HEK293 (cell line): ENCODE measurements at regions not wholly inside any gene's neighbourhood (a gene's known extent, or its start where the extent isn't known, plus 50 kb on each side); places are given as distances from the start of the nearest gene placed in this dataset.

Experiments
- CTCF ChIA-PET: fragments of 350-600 bp; formaldehyde crosslinking; extraction: SDS; loops from one replicate; lab custom pipeline; 2021; ENCODE audit warnings: antibody characterized with exemption; lab: Yijun Ruan, JAX
- POLR2A ChIA-PET: fragments of 300-600 bp; formaldehyde crosslinking; extraction: SDS; loops from one replicate; lab custom pipeline; 2020; ENCODE audit warnings: antibody characterized with exemption, inconsistent platforms; lab: Yijun Ruan, JAX
- H3K27ac ChIP-seq: fragments of 200-500 bp; sonication (Bioruptor generic); 2 replicates; pipeline ENCODE4 v1.5.1; 2014; ENCODE audit warnings: low read depth, low read length, control low read depth, inconsistent platforms; ENCODE audit errors: extremely low read depth
- H3K36me3 ChIP-seq, 2 experiments: fragments of 200-500 bp in 1 of 2; sonication (Bioruptor generic) in 1 of 2; 1 replicate in 1 of 2; 2 replicates in 1 of 2; pipeline ENCODE4 v1.5.1; 2014 to 2017; ENCODE audit warnings: inconsistent platforms in 2 of 2, low read length in 2 of 2; ENCODE audit not compliant: control insufficient read depth in 2 of 2, insufficient read depth in 1 of 2
- H3K4me1 ChIP-seq: fragments of 200-500 bp; sonication (Bioruptor generic); 2 replicates; pipeline ENCODE4 v1.5.1; 2014; ENCODE audit warnings: mild to moderate bottlenecking, low read length, inconsistent platforms; ENCODE audit not compliant: control insufficient read depth, insufficient read depth
- H3K4me3 ChIP-seq: 2 replicates; pipeline ENCODE4 v1.5.1; 2011; ENCODE audit warnings: low read depth, mild to moderate bottlenecking, control low read depth, low read length, moderate library complexity
- H3K9me3 ChIP-seq: fragments of 200-500 bp; sonication (Bioruptor generic); 2 replicates; pipeline ENCODE4 v1.5.1; 2014; ENCODE audit warnings: low read depth, low read length, inconsistent platforms; ENCODE audit not compliant: control insufficient read depth, insufficient read depth
- BCL11A ChIP-seq: fragments of 450-650 bp; formaldehyde crosslinking; IDR thresholded peaks from 2 replicates; pipeline ENCODE4 v1.5.1; 2016; ENCODE audit warnings: low read depth, missing biosample characterization, missing genetic modification characterization
- MZF1 ChIP-seq: fragments of 450-650 bp; formaldehyde crosslinking; IDR thresholded peaks from 2 replicates; pipeline ENCODE4 v1.5.1; 2017; ENCODE audit warnings: missing biosample characterization, missing genetic modification characterization, borderline replicate concordance
- SP7 ChIP-seq: fragments of 450-650 bp; formaldehyde crosslinking; IDR thresholded peaks from 2 replicates; pipeline ENCODE4 v1.5.1; 2016; ENCODE audit warnings: missing biosample characterization, missing genetic modification characterization
- TRIM28 ChIP-seq: IDR thresholded peaks from 2 replicates; pipeline ENCODE4 v1.6.1; 2011; ENCODE audit warnings: low read length, control low read depth, borderline replicate concordance
- ZBTB17 ChIP-seq: fragments of 450-650 bp; formaldehyde crosslinking; IDR thresholded peaks from 2 replicates; pipeline ENCODE4 v1.5.1; 2016; ENCODE audit warnings: missing biosample characterization, missing genetic modification characterization
- ZIC2 ChIP-seq: fragments of 450-650 bp; formaldehyde crosslinking; IDR thresholded peaks from 2 replicates; pipeline ENCODE4 v1.5.1; 2016; ENCODE audit warnings: missing biosample characterization, missing genetic modification characterization
- ZNF10 ChIP-seq: fragments of 450-650 bp; formaldehyde crosslinking; IDR thresholded peaks from 2 replicates; pipeline ENCODE4 v1.5.1; 2017; ENCODE audit warnings: missing biosample characterization, missing genetic modification characterization
- ZNF140 ChIP-seq: fragments of 450-650 bp; formaldehyde crosslinking; IDR thresholded peaks from 2 replicates; pipeline ENCODE4 v1.5.1; 2016; ENCODE audit warnings: missing biosample characterization, missing genetic modification characterization
- ZNF202 ChIP-seq: fragments of 450-650 bp; formaldehyde crosslinking; IDR thresholded peaks from 2 replicates; pipeline ENCODE4 v1.5.1; 2016; ENCODE audit warnings: missing biosample characterization, missing genetic modification characterization, borderline replicate concordance
- ZNF335 ChIP-seq: fragments of 450-650 bp; formaldehyde crosslinking; conservative IDR thresholded peaks from 2 replicates; pipeline ENCODE4 v1.5.1; 2016; ENCODE audit warnings: missing biosample characterization, missing genetic modification characterization
- ZNF416 ChIP-seq: fragments of 450-650 bp; formaldehyde crosslinking; IDR thresholded peaks from 2 replicates; pipeline ENCODE4 v1.5.1; 2016; ENCODE audit warnings: missing biosample characterization, missing genetic modification characterization
- ZNF514 ChIP-seq: fragments of 450-650 bp; formaldehyde crosslinking; IDR thresholded peaks from 2 replicates; pipeline ENCODE4 v1.5.1; 2016; ENCODE audit warnings: missing biosample characterization, missing genetic modification characterization
- ZNF529 ChIP-seq: fragments of 450-650 bp; formaldehyde crosslinking; IDR thresholded peaks from 2 replicates; pipeline ENCODE4 v1.5.1; 2017; ENCODE audit warnings: missing genetic modification characterization, missing biosample characterization; ENCODE audit not compliant: insufficient replicate concordance
- ZNF549 ChIP-seq: fragments of 450-650 bp; IDR thresholded peaks from 2 replicates; pipeline ENCODE4 v1.5.1; 2018; ENCODE audit warnings: missing biosample characterization, missing genetic modification characterization, mild to moderate bottlenecking, inconsistent platforms, moderate library complexity
- ZNF629 ChIP-seq: fragments of 450-650 bp; formaldehyde crosslinking; IDR thresholded peaks from 2 replicates; pipeline ENCODE4 v1.5.1; 2017; ENCODE audit warnings: missing biosample characterization, missing genetic modification characterization
- ZNF654 ChIP-seq: fragments of 450-650 bp; formaldehyde crosslinking; IDR thresholded peaks from 2 replicates; pipeline ENCODE4 v1.5.1; 2016; ENCODE audit warnings: low read depth, missing biosample characterization, missing genetic modification characterization
- ZNF677 ChIP-seq: fragments of 450-650 bp; IDR thresholded peaks from 2 replicates; pipeline ENCODE4 v1.5.0; 2018; ENCODE audit warnings: missing biosample characterization, mild to moderate bottlenecking, missing genetic modification characterization, moderate library complexity
- TF ChIP-seq, protein P1 (sequence below): IDR thresholded peaks from 2 replicates; pipeline ENCODE4 v1.6.1; 2011; ENCODE audit warnings: mild to moderate bottlenecking, low read depth, low read length, borderline replicate concordance
- TF ChIP-seq, protein P2 (sequence below): fragments of 450-650 bp; formaldehyde crosslinking; optimal IDR thresholded peaks from 2 replicates; pipeline ENCODE3; 2016; ENCODE audit warnings: missing biosample characterization, mild to moderate bottlenecking, missing genetic modification characterization
- TF ChIP-seq, protein P3 (sequence below): fragments of 450-650 bp; formaldehyde crosslinking; IDR thresholded peaks from 2 replicates; pipeline ENCODE4 v1.5.1; 2016; ENCODE audit warnings: missing biosample characterization, missing genetic modification characterization

DNA sequence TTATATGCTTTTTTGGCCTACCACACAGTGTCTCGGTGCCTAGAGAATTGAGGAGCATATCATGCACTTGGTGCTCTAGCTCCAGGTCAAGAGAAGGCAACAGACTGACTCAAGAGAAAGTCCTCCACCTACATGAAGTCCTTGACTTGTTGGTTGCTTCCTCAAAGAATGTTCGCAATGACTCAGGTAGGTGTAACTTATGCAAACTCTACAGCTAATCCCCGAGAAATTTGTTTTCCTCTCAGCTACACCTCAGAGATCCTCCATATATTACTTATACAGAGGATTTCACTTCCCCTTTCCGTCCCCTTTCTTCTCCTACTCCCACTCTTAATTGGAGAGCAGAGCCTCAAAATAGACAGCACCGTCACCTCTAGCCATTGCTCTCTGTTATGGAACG is 1013.1 kb downstream of the KCNMA1 start:
- Histone ChIP-seq H3K27ac (no peak overlapping the region), H3K4me1 (no peaks in the 10 kb centered on the region), H3K9me3 (no peaks in the 10 kb centered on the region)
- CTCF ChIA-PET: no interaction called here
- TF ChIP-seq, protein P1, sequence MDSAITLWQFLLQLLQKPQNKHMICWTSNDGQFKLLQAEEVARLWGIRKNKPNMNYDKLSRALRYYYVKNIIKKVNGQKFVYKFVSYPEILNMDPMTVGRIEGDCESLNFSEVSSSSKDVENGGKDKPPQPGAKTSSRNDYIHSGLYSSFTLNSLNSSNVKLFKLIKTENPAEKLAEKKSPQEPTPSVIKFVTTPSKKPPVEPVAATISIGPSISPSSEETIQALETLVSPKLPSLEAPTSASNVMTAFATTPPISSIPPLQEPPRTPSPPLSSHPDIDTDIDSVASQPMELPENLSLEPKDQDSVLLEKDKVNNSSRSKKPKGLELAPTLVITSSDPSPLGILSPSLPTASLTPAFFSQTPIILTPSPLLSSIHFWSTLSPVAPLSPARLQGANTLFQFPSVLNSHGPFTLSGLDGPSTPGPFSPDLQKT: no peak
- TF ChIP-seq ZNF549: no peak
- TF ChIP-seq, all 188 proteins: peak for 0
- no peak overlapping the region for H3K4me3 ChIP-seq
- POLR2A ChIA-PET: no interaction called here
- no peaks in the 10 kb centered on the region for H3K36me3 ChIP-seq

DNA sequence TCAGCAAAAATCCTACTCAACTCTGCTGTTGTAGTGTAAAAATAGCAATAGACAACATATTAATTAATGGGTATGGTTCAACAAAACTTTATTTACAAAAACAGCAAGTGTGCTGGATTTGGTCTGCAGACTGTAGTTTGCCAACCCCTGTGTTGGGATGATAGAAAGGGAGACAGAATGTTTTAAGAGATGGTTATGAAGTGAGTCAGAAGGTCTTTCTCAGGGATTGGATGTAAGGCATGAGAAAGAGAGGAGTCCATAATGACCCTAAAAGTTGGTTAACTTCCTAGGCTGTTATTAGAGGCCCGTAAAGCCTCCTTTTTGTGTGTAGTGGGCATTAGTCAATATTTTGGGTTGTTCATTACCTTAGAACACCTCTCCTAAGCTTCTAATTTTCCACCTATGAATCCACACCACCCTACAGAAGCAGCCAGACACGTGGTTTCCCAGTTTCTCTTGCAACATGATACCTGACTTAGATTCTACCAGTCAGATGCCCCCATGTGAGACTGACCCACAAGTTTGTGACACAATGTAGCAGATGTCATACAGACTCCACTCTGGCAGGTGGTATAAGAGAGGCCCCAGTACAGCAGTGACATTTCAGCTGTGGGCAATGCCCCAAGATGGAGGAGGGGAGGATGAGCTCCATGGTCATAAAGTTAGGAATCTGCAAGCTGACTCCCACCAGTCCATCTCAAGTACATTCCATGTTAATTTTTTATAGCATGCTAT is 1015.6 kb downstream of the KCNMA1 start:
- TF ChIP-seq ZNF202 (no peak), ZNF140 (tag by site-specific recombination) (no peak), TRIM28 (no peak), ZNF514 (tag by site-specific recombination) (no peak), SP7 (no peak), ZNF654 (tag by site-specific recombination) (no peak), BCL11A (no peak), MZF1 (tag by site-specific recombination) (no peak), ZIC2 (tag by site-specific recombination) (no peak), ZNF10 (no peak), ZNF416 (tag by site-specific recombination) (no peak), ZNF335 (tag by site-specific recombination) (no peak), ZNF529 (tag by site-specific recombination) (no peak), ZNF677 (tag by site-specific recombination) (no peak), ZBTB17 (no peak), ZNF629 (tag by site-specific recombination) (no peak)
- TF ChIP-seq, protein P2, sequence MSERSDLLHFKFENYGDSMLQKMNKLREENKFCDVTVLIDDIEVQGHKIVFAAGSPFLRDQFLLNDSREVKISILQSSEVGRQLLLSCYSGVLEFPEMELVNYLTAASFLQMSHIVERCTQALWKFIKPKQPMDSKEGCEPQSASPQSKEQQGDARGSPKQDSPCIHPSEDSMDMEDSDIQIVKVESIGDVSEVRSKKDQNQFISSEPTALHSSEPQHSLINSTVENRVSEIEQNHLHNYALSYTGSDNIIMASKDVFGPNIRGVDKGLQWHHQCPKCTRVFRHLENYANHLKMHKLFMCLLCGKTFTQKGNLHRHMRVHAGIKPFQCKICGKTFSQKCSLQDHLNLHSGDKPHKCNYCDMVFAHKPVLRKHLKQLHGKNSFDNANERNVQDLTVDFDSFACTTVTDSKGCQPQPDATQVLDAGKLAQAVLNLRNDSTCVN (tag by site-specific recombination): no peak
- TF ChIP-seq, protein P3, sequence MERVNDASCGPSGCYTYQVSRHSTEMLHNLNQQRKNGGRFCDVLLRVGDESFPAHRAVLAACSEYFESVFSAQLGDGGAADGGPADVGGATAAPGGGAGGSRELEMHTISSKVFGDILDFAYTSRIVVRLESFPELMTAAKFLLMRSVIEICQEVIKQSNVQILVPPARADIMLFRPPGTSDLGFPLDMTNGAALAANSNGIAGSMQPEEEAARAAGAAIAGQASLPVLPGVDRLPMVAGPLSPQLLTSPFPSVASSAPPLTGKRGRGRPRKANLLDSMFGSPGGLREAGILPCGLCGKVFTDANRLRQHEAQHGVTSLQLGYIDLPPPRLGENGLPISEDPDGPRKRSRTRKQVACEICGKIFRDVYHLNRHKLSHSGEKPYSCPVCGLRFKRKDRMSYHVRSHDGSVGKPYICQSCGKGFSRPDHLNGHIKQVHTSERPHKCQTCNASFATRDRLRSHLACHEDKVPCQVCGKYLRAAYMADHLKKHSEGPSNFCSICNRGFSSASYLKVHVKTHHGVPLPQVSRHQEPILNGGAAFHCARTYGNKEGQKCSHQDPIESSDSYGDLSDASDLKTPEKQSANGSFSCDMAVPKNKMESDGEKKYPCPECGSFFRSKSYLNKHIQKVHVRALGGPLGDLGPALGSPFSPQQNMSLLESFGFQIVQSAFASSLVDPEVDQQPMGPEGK (tag by site-specific recombination): no peak
- TF ChIP-seq, all 188 proteins: peak for 0
- H3K4me3 ChIP-seq: no peak overlapping the region
- H3K36me3 ChIP-seq: no peaks in the 10 kb centered on the region
- H3K27ac ChIP-seq: no peak overlapping the region
- no peaks in the 10 kb centered on the region for H3K9me3 ChIP-seq
- POLR2A ChIA-PET: no interaction called here
- CTCF ChIA-PET: interaction anchor here (0.6 kb wide), 1 partner anchor 362 kb away, joined by 7 read pairs; no protein-coding TSS in a partner anchor
- no peaks in the 10 kb centered on the region for H3K4me1 ChIP-seq
